Activated CD4-positive, CD25-positive, alpha-beta regulatory T cell treated with anti-CD3 and anti-CD28 coated beads, Interleukin-2, amount 50 U/mL, for 24 hours (primary cell): ENCODE measurements at regions not wholly inside any gene's neighbourhood (a gene's known extent, or its start where the extent isn't known, plus 50 kb on each side); places are given as distances from the start of the nearest gene placed in this dataset.
A peak's percentile ranks its signal among the peaks of the same experiment; 100 is the strongest.

Source experiments
- ATAC-seq, 2 donors: fragments of 150-1000 bp; cut with Tn5 transposase; one replicate each; pipeline ENCODE4 v1.10.0; 2021; ENCODE audit warnings: mild to moderate bottlenecking in 1 of 2, moderate library complexity in 1 of 2

GRCh38 chr14:101220921-101221510 lies 317.5 kb upstream of the RTL1 start:
- ATAC-seq = peak in 1 of 2 donors; percentile 21

- ATAC-seq = no peak
Measured at GRCh38 chr14:101221549-101222160, 318.1 kb upstream of the RTL1 start.

GRCh38 chr14:101222362-101223070 lies 319.0 kb upstream of the RTL1 start:
- ATAC-seq = no peak

GRCh38 chr14:101223127-101223526 lies 319.6 kb upstream of the RTL1 start:
- no peak for ATAC-seq

- no peak for ATAC-seq
Measured at GRCh38 chr14:101223561-101224162, 320.1 kb upstream of the RTL1 start.

- no peak for ATAC-seq
Measured at GRCh38 chr14:101224356-101225156, 321.0 kb upstream of the RTL1 start.

GRCh38 chr14:101225157-101226152 lies 321.9 kb upstream of the RTL1 start:
- no peak for ATAC-seq

GRCh38 chr14:101226265-101226602 lies 322.7 kb upstream of the RTL1 start:
- no peak for ATAC-seq

- no peak for ATAC-seq
Measured at GRCh38 chr14:101226603-101227425, 323.3 kb upstream of the RTL1 start.

- no peak for ATAC-seq
Measured at GRCh38 chr14:101227611-101228594, 324.4 kb upstream of the RTL1 start.

- no peak for ATAC-seq
Measured at GRCh38 chr14:101228949-101229541, 325.5 kb upstream of the RTL1 start.

GRCh38 chr14:101229666-101230065 lies 326.1 kb upstream of the RTL1 start:
- no peak for ATAC-seq

GRCh38 chr14:101230161-101230850 lies 326.8 kb upstream of the RTL1 start:
- no peak for ATAC-seq

GRCh38 chr14:101230851-101231550 lies 327.5 kb upstream of the RTL1 start:
- no peak for ATAC-seq

GRCh38 chr14:101231828-101232227 lies 328.3 kb upstream of the RTL1 start:
- ATAC-seq = no peak

- ATAC-seq = no peak
Measured at GRCh38 chr14:101232340-101233020, 328.8 kb upstream of the DIO3 start.

- no peak for ATAC-seq
Measured at GRCh38 chr14:101233021-101233366, 328.3 kb upstream of the DIO3 start.
